GM18507 (cell line): ENCODE measurements at regions not wholly inside any gene's neighbourhood (a gene's known extent, or its start where the extent isn't known, plus 50 kb on each side); places are given as distances from the start of the nearest gene placed in this dataset.

Experiments
- DNase-seq: peaks from one replicate; pipeline ENCODE4 v3.0.0; 2011; ENCODE audit warnings: low read depth; ENCODE audit not compliant: insufficient read length; ENCODE audit errors: extremely low spot score
- FAIRE-seq: peaks from 2 replicates; lab custom pipeline; 2011; peaks lifted over from hg19 to GRCh38; lab: Jason Lieb, UNC

DNA sequence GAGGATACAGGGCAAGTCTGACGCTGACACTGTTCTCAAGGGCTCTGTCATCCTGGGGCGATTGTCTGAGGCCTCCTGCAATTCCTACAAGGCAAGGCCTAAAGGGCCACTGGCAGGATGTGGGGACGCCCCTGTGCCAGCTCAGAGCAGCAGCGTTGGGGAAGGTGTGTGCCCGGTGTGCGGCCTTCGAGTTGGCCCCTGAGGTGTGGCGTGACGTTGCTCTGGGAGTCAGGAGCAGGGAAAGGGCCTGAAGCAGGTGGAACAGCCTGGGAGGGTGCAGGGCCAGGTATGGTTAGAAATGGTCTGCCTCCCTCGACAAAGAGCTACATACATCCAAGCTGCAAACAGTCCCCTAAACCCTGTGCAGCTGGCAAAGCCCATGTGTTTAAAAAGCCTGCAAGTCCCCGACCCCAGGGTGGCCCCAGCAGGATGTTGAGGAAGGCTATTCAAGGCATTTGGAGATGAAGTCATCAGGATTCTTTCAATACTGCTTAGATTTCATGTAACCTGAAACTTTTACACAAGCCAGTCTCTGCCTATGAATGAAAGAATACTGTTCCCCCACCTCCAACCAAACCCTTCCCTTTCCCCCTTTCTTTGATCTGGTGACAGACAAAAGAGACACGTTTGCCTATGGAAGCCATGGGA lies 142.5 kb upstream of the TNS3 start:
- no peak for FAIRE-seq
- DNase-seq: no peak

DNA sequence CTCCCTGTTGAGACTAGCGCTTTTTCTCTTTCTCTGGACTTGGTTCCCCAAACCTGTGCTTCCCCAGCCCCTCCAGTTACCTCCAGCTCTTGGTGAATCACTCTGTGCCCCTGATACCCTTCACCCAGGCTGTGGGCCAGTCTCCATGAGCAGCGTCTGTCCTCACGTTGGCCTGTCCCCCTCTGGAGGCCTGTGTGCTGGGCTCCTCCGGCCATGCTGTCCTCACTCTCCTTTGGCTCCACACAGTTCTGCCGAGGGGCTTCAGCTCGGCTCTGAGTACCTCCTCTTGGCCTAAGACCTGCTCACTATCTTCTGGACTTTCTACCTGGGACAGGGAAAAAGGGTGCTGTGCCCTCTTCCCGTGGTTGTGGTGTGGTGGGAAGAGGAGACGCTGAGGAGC lies 140.2 kb upstream of the TNS3 start:
- FAIRE-seq (no peak), DNase-seq (no peak)

DNA sequence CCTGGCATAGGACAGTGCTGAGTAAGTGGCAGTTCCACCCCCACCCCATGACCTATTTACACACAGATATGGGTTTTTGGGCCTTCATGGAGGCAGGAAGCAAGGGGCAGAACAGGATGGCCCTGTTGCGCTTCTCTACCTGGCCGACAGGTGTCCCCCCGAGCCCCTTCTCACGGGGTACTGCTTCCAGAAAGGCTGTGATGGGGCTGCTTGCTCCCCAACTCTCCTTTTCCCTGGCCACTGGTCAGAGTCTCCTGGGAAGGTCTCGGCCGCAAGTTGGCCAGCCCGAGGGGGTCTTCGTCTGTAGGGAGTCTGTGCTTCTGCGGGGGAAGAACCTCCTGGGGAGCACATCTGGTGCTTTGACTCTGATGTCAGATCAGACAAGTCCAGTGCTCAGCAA lies 139.8 kb upstream of the TNS3 start:
- no peak for DNase-seq
- no peak for FAIRE-seq

GRCh38 chr7:47720907-47721244 lies 139.0 kb upstream of the TNS3 start:
- no peak for FAIRE-seq

DNA sequence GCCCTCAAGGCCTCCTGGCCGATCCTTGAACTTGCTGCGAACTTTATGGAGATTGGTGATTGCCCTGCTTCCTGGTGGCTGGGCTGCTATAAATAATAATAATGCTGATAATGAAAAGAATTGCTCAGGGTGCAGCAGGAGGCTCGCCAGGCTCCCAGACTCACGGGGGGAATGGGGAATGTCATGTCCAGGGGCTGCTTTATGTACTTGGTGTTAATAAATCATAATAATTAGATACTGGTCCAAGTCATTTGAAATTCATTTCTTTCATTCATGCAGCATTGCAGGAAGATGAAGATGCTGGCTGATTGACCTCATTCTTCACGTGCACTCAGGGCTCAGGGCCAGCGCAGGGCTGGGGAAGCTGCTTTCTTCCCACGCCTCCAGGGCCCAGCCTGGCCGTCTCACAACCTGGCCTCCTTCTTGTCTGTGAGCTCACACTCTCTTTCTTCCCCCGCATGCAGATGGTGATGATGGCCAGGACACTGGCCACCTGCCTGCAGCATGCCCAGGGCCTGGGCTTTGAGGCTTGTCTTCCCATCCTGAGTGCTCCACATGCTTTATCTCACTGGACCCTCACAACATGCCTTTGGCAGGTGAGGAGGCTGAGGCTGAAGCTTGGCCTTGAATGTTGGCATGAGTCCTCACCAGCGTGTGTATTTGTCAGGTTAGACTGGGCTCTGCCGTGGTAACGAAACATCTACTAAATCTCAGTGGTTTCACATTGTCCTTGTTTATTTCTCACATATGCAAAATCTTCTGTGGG lies 138.4 kb upstream of the TNS3 start:
- FAIRE-seq: no peak

More at GRCh38 chr7:47720907-47721244, 139.0 kb upstream of the TNS3 start:
- no peak for DNase-seq

GRCh38 chr7:47719675-47720074 lies 137.8 kb upstream of the TNS3 start:
- no peak for DNase-seq
- FAIRE-seq: no peak

More for the DNA sequence above, 138.4 kb upstream of the TNS3 start:
- DNase-seq: no peak

DNA sequence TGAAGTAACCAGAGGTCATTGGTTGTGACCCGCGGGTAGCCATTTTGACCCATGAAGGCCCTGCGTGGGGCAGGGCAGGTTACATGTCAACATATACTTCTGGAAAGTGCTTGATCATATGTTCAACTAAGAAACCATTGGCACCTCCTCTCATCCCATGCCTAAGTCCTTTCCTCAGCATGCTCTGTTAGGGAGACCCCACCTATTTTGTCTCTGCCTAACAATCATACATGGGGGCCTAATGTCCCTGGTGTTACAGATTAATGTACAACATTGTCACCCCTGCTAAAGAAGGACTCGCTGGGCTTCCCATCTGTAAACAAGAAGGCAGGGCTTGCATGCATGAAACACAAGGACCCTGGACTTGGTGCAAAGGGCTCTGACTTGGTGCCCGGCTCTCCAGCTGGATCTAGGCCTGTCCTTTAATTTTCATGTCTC lies 133.7 kb upstream of the TNS3 start:
- FAIRE-seq: no peak
- no peak for DNase-seq

DNA sequence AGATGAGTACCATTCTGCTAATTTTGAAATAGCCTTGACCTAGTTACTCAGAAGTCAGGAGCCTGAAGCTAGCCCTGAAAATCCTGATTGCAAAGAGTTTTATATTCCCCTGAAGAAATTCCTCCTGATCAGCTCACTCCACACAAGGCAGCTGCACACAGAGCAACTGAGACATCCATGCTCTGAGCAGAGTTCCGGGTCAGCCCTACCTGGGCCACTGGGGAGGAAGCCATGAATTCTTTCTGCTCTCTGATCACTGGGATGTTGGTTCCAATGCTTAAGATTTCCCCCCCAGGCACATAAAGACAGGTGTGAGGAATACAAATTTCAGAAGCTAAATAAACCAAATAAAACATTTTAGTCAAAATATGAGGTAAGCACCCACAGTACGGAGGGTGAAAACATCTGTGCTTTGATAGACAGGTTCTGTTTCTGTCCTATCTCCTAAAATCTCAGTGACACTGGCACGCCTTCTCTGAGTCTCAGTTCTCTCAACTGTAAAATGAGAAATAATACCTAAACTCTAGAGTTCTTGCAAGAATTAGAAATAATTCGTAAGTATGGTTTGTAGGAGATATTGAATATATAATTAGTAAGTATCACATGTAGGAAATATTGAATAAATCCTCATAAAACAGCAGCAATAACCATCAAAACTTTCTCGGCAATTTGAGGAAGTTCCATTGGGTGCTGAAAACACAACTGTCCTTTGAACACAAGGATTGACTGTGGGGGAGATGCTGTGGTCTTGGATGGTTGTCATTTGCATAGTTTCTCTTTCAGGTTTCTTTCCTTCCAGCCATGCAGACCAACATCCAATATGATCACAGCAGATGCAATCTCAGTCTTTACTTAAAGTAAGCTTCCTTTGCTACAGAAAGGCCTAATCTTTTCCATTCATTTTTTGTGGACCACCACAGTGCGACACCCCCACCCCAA lies 133.0 kb upstream of the TNS3 start:
- peak; percentile 79 for FAIRE-seq
- peak; percentile 26 for DNase-seq

GRCh38 chr7:47713595-47713994 lies 131.7 kb upstream of the TNS3 start:
- no peak for DNase-seq
- no peak for FAIRE-seq

DNA sequence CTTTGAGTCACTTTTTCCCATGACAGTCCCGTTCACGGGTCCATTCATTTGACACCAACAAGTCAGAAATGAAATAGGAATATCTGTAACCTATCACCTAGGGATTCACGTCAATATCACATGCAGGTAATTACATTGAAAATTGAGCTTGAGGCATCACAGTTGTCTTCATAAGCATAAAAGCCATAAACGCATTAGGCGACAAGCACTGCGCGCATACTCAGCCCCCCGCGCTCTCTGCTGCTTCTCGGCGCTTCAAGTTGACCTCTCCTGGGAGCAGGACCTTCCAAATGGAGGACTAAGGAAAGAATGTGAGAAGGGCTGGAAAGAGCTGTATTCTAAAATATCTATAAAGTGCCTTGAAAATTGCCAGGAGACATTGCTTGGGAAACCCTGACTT lies 130.5 kb upstream of the TNS3 start:
- FAIRE-seq (no peak), DNase-seq (no peak)

GRCh38 chr7:47711776-47712175 lies 129.9 kb upstream of the TNS3 start:
- DNase-seq (no peak), FAIRE-seq (no peak)

GRCh38 chr7:47710201-47710935 lies 128.5 kb upstream of the TNS3 start:
- DNase-seq: no peak
- no peak for FAIRE-seq

DNA sequence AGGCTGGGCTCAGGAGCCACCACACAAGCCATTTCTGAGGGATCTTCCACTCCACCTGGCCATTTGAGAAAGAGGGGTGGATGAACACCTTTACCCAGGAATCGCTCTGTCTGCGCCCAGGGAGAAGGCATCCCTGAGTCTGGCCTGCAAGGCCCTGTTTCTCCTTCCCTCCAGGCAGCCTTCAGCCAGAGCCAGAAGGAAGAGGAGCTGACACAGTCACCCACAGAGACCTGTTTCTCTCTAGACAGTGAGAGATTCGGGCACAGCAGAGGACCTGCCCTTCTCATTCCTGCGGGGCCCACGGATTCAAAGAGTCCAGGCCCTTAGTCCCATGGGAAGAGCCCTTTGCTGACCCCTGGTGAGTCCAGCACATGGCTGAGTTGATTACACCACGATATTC lies 127.5 kb upstream of the TNS3 start:
- FAIRE-seq (no peak), DNase-seq (no peak)

DNA sequence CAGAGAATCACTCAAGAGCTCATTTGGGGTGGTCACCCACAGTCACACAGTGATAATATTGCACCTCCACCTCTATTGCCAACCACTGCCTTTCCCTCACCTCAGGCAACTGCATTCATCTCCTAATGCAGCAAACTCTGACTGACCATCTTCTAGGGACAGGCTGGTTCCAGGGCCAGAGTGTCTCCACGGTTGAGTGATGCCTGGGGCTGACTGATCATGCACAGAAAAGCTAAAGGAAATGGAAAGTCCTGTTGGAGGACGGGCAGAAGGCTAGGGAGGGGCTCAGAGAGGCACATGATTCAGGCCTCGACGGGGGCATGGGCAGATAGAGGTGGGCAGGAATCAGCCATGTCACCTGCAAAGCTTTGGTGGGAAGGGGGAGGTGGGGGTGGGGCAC lies 127.1 kb upstream of the TNS3 start:
- FAIRE-seq: no peak
- no peak for DNase-seq

GRCh38 chr7:47707583-47707982 lies 125.7 kb upstream of the TNS3 start:
- FAIRE-seq (no peak), DNase-seq (no peak)

GRCh38 chr7:47704936-47705335 lies 123.0 kb upstream of the TNS3 start:
- no peak for FAIRE-seq
- no peak for DNase-seq

- FAIRE-seq (no peak), DNase-seq (no peak)
These were observed 120.2 kb upstream of the TNS3 start for GRCh38 chr7:47702080-47702479.

DNA sequence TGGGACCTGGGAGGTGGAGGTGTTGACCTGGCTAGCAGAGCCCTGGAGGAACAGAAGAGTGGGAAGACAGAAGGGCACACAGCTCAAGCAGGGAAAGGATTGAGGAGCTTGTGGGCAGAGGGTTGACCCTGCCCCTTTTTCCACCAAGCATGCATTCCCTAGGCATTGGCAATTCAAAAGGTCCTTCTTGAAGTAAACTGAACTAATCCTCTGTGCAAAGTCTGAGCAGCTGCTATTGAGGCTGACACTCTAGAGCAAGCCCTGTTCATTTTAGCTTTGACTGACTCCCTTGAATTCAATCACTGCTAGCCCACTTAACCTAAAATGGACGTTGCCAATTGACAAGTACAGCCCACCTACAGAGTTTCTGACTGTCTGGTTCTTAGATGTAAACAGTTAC lies 116.5 kb upstream of the TNS3 start:
- DNase-seq (no peak), FAIRE-seq (no peak)

GRCh38 chr7:47697543-47697942 lies 115.6 kb upstream of the TNS3 start:
- DNase-seq (no peak), FAIRE-seq (no peak)
